KMS-11 (cell line): ENCODE measurements at regions not wholly inside any gene's neighbourhood (a gene's known extent, or its start where the extent isn't known, plus 50 kb on each side); places are given as distances from the start of the nearest gene placed in this dataset.
"Not testable (repeated sequence)": the region's sequence is repeated elsewhere in the genome, so short reads cannot be mapped to it uniquely, and the experiment has no call there.

ENCODE experiments used
- H2AFZ ChIP-seq: fragments of 200-600 bp; sonication (generic); 2 replicates; pipeline ENCODE4 v1.6.1; 2016; ENCODE audit warnings: antibody characterized with exemption, mixed run types, low read depth
- H3K27ac ChIP-seq: fragments of 200-600 bp; sonication (generic); 2 replicates; pipeline ENCODE4 v1.6.1; 2016; ENCODE audit warnings: mild to moderate bottlenecking, mixed run types
- H3K27me3 ChIP-seq: fragments of 200-600 bp; sonication (generic); 2 replicates; pipeline ENCODE4 v1.6.1; 2017; ENCODE audit warnings: mild to moderate bottlenecking, low read depth, mixed run types, moderate library complexity; ENCODE audit not compliant: insufficient read depth
- H3K36me3 ChIP-seq: fragments of 200-600 bp; sonication (generic); 2 replicates; pipeline ENCODE4 v1.6.1; 2017; ENCODE audit warnings: mild to moderate bottlenecking, mixed run types; ENCODE audit not compliant: insufficient read depth
- H3K4me1 ChIP-seq: fragments of 200-600 bp; sonication (generic); 2 replicates; pipeline ENCODE4 v1.6.1; 2016; ENCODE audit warnings: mild to moderate bottlenecking, low read depth, mixed run types; ENCODE audit not compliant: poor library complexity, severe bottlenecking
- H3K4me2 ChIP-seq: fragments of 200-600 bp; sonication (generic); 2 replicates; pipeline ENCODE4 v1.7.0; 2016; ENCODE audit warnings: mild to moderate bottlenecking, mixed run types
- H3K4me3 ChIP-seq: fragments of 200-600 bp; sonication (generic); IDR thresholded peaks from 2 replicates; pipeline ENCODE4 v1.6.1; 2017; ENCODE audit warnings: low read depth, low read length, mixed read lengths; ENCODE audit not compliant: insufficient read depth
- H3K79me2 ChIP-seq: fragments of 200-600 bp; sonication (generic); 2 replicates; pipeline ENCODE4 v1.6.1; 2016; ENCODE audit warnings: low read depth, mixed run types; ENCODE audit not compliant: insufficient read depth
- H3K9ac ChIP-seq: fragments of 200-600 bp; sonication (generic); 2 replicates; pipeline ENCODE4 v1.6.1; 2016; ENCODE audit warnings: mild to moderate bottlenecking, mixed run types
- H4K20me1 ChIP-seq: fragments of 200-600 bp; sonication (generic); 2 replicates; pipeline ENCODE4 v1.6.1; 2016; ENCODE audit warnings: mild to moderate bottlenecking, mixed run types; ENCODE audit not compliant: insufficient read depth
- TF ChIP-seq, protein P1 (sequence below): fragments of 200-600 bp; sonication (generic); conservative IDR thresholded peaks from 2 replicates; pipeline ENCODE4 v1.6.1; 2017; ENCODE audit warnings: low read depth, mild to moderate bottlenecking, antibody characterized with exemption, low read length, moderate library complexity, mixed read lengths

DNA sequence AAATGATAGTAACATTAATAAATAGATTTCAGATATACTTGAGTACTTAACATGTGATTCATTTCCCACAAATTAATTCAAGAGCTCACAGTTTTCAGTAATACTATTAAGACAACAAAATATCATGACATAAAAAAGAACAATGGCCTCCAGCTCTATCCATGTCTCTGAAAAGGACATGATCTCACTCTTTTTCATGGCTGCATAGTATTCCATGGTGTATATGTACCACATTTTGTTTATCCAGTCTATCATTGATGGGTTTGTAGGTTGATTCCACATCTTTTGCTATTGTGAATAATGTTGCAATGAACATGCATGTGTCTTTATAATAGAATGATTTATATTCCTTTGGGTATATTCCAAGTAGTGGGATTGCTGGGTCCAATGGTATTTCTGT is 1012.8 kb upstream of the ALCAM start:
- TF ChIP-seq, protein P1, sequence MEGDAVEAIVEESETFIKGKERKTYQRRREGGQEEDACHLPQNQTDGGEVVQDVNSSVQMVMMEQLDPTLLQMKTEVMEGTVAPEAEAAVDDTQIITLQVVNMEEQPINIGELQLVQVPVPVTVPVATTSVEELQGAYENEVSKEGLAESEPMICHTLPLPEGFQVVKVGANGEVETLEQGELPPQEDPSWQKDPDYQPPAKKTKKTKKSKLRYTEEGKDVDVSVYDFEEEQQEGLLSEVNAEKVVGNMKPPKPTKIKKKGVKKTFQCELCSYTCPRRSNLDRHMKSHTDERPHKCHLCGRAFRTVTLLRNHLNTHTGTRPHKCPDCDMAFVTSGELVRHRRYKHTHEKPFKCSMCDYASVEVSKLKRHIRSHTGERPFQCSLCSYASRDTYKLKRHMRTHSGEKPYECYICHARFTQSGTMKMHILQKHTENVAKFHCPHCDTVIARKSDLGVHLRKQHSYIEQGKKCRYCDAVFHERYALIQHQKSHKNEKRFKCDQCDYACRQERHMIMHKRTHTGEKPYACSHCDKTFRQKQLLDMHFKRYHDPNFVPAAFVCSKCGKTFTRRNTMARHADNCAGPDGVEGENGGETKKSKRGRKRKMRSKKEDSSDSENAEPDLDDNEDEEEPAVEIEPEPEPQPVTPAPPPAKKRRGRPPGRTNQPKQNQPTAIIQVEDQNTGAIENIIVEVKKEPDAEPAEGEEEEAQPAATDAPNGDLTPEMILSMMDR = no peak
- H4K20me1 ChIP-seq = no peaks in the 10 kb centered on the region
- H3K4me3 ChIP-seq = no peak overlapping the region
- H3K4me2 ChIP-seq = no peak overlapping the region
- H3K36me3 ChIP-seq = no peaks in the 10 kb centered on the region
- no peak overlapping the region for H3K27ac ChIP-seq
- no peaks in the 10 kb centered on the region for H3K27me3 ChIP-seq
- no peak overlapping the region for H3K9ac ChIP-seq
- no peak overlapping the region for H2AFZ ChIP-seq
- no peaks in the 10 kb centered on the region for H3K4me1 ChIP-seq
- no peaks in the 10 kb centered on the region for H3K79me2 ChIP-seq

DNA sequence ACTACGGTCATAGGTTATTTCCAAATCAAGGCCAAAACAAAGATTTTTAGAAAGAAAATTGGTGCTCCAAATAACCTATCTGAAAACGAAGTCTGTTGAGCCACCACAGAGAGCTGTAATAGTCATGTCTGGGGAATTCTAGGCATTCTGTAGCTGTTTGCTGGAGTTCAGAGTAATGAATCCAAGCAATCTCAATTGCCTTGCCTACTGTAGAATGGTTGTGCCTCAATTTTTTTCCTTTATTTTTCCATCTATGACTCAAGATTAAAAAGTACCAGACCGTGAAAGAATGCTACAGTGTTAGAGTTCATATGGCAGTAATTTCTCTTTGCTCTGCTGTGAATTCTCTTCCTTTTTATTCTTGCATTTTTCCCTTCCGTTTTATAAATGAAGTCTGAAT is 1007.2 kb upstream of the ALCAM start:
- Histone ChIP-seq H3K27me3 (no peaks in the 10 kb centered on the region), H4K20me1 (no peaks in the 10 kb centered on the region), H3K4me3 (no peak overlapping the region), H3K27ac (no peak overlapping the region), H2AFZ (no peak overlapping the region), H3K4me1 (no peaks in the 10 kb centered on the region), H3K79me2 (no peaks in the 10 kb centered on the region), H3K9ac (no peak overlapping the region), H3K4me2 (no peak overlapping the region), H3K36me3 (no peaks in the 10 kb centered on the region)
- TF ChIP-seq, protein P1 = no peak

DNA sequence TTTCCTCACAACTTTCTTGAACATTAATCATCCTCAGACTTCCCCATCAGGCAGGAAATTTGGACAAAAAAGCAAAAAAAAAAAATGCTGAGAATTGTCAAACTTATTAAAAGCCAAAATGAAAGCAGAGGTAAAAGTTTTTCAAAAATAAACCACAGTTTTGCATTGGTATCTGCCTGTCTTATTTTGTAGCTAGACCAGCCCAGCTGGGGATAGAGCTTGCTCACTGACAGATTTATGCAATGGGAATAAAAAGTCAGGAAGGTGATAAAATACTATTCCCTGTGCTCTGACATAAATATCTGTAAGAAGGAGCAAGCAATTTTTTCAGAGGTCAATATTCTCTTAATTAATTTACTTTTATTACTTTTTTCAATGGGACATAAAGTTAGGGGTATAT is 1006.7 kb upstream of the ALCAM start:
- no peak overlapping the region for H3K27ac ChIP-seq
- H2AFZ ChIP-seq = no peak overlapping the region
- H4K20me1 ChIP-seq = no peaks in the 10 kb centered on the region
- H3K79me2 ChIP-seq = no peaks in the 10 kb centered on the region
- no peaks in the 10 kb centered on the region for H3K36me3 ChIP-seq
- no peaks in the 10 kb centered on the region for H3K27me3 ChIP-seq
- H3K4me2 ChIP-seq = no peak overlapping the region
- no peak overlapping the region for H3K9ac ChIP-seq
- no peak overlapping the region for H3K4me3 ChIP-seq
- TF ChIP-seq, protein P1 = no peak
- no peaks in the 10 kb centered on the region for H3K4me1 ChIP-seq

GRCh38 chr3:104361748-104362147 is 1005.0 kb upstream of the ALCAM start:
- H3K36me3 ChIP-seq, H3K27ac ChIP-seq, H3K27me3 ChIP-seq, H2AFZ ChIP-seq, H3K4me2 ChIP-seq, H3K9ac ChIP-seq, H3K4me1 ChIP-seq, H3K79me2 ChIP-seq, H3K4me3 ChIP-seq, H4K20me1 ChIP-seq: not testable (repeated sequence)

DNA sequence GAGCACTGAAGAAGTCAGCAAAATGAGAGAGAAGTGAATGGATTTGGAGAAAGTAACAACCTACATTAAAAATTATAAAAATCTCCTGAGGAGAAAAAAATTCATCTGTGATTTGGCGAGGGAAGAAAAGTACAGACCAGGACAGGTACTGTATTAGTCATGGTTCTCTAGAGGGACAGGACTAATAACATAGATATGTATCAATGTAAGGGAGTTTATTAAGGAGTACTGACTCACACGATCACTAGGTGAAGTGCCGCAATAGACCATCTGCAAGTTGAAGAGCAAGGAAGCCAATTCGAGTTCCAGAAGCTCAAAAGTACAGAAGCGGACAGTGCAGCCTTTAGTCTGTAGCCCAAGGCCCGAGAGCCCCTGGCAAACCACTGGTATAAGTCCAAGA is 1004.4 kb upstream of the ALCAM start:
- no peak overlapping the region for H3K4me3 ChIP-seq
- H2AFZ ChIP-seq = no peak overlapping the region
- H3K4me2 ChIP-seq = no peak overlapping the region
- H3K79me2 ChIP-seq = no peaks in the 10 kb centered on the region
- no peaks in the 10 kb centered on the region for H3K4me1 ChIP-seq
- no peak overlapping the region for H3K27ac ChIP-seq
- H3K9ac ChIP-seq = no peak overlapping the region
- H3K36me3 ChIP-seq = no peaks in the 10 kb centered on the region
- no peaks in the 10 kb centered on the region for H3K27me3 ChIP-seq
- H4K20me1 ChIP-seq = no peaks in the 10 kb centered on the region
- TF ChIP-seq, protein P1 = no peak
